MM.1S (cell line): ENCODE measurements at regions not wholly inside any gene's neighbourhood (a gene's known extent, or its start where the extent isn't known, plus 50 kb on each side); places are given as distances from the start of the nearest gene placed in this dataset.

Experiments used
- CTCF ChIP-seq: fragments of 300-600 bp; sonication (generic); IDR thresholded peaks from 2 replicates; pipeline ENCODE4 v1.5.1; 2016; ENCODE audit warnings: antibody characterized with exemption, low read length, mixed read lengths
- EZH2phosphoT487 ChIP-seq: fragments of 300-600 bp; sonication (generic); IDR thresholded peaks from 2 replicates; pipeline ENCODE4 v1.6.1; 2018; ENCODE audit warnings: antibody characterized with exemption, low read length

- TF ChIP-seq CTCF: no peak
- TF ChIP-seq EZH2phosphoT487: no peak
These were observed 1718.9 kb downstream of the C4orf33 start for GRCh38 chr4:130814896-130815295.
